Stimulated activated memory B cell treated with anti-CD40 and anti-IgM and Interleukin-4, amounts not matched to agents 10 μg/mL and 1 μg/mL and 100 μg/mL, for 72 hours (primary cell): ENCODE measurements at regions not wholly inside any gene's neighbourhood (a gene's known extent, or its start where the extent isn't known, plus 50 kb on each side); places are given as distances from the start of the nearest gene placed in this dataset.

ENCODE experiments used
- ATAC-seq: fragments of 150-1000 bp; cut with Tn5 transposase; 2 replicates; pipeline ENCODE4 v1.10.0; 2021
- H3K27ac Mint-ChIP-seq: one replicate; pipeline ENCODE4 v1.8.0; 2022; ENCODE audit warnings: mild to moderate bottlenecking, mixed read lengths
- H3K27me3 Mint-ChIP-seq: one replicate; pipeline ENCODE4 v1.8.0; 2022; ENCODE audit warnings: mixed read lengths
- H3K36me3 Mint-ChIP-seq: one replicate; pipeline ENCODE4 v1.8.0; 2022; ENCODE audit warnings: mixed read lengths
- H3K4me1 Mint-ChIP-seq: one replicate; pipeline ENCODE4 v1.8.0; 2022; ENCODE audit warnings: mixed read lengths
- H3K4me3 Mint-ChIP-seq: one replicate; pipeline ENCODE4 v1.8.0; 2022; ENCODE audit warnings: mild to moderate bottlenecking, moderate library complexity, mixed read lengths
- H3K9me3 Mint-ChIP-seq: one replicate; pipeline ENCODE4 v1.8.0; 2022; ENCODE audit warnings: mixed read lengths

GRCh38 chr1:67582625-67583461, 102.2 kb upstream of the GADD45A start:
- no peak for ATAC-seq
- no peaks in the 10 kb centered on the region for H3K9me3 Mint-ChIP-seq
- H3K4me3 Mint-ChIP-seq, result no peak overlapping the region
- peaks cover 17% of the 10 kb centered on the region for H3K27me3 Mint-ChIP-seq
- no peaks in the 10 kb centered on the region for H3K36me3 Mint-ChIP-seq
- no peaks in the 10 kb centered on the region for H3K4me1 Mint-ChIP-seq
- no peak overlapping the region for H3K27ac Mint-ChIP-seq

- no peaks in the 10 kb centered on the region for H3K9me3 Mint-ChIP-seq
- no peak for ATAC-seq
- no peak overlapping the region for H3K4me3 Mint-ChIP-seq
- no peaks in the 10 kb centered on the region for H3K36me3 Mint-ChIP-seq
- H3K27ac Mint-ChIP-seq, result no peak overlapping the region
- H3K4me1 Mint-ChIP-seq, result no peaks in the 10 kb centered on the region
- peaks cover 20% of the 10 kb centered on the region for H3K27me3 Mint-ChIP-seq
Measured at GRCh38 chr1:67583462-67583950, 101.5 kb upstream of the GADD45A start.

- Mint-ChIP-seq H3K36me3 (no peaks in the 10 kb centered on the region), H3K9me3 (no peaks in the 10 kb centered on the region), H3K4me1 (no peaks in the 10 kb centered on the region), H3K27me3 (peaks cover 24% of the 10 kb centered on the region), H3K27ac (no peak overlapping the region), H3K4me3 (no peak overlapping the region)
- no peak for ATAC-seq
Measured at GRCh38 chr1:67584938-67585337, 100.1 kb upstream of the GADD45A start.

DNA sequence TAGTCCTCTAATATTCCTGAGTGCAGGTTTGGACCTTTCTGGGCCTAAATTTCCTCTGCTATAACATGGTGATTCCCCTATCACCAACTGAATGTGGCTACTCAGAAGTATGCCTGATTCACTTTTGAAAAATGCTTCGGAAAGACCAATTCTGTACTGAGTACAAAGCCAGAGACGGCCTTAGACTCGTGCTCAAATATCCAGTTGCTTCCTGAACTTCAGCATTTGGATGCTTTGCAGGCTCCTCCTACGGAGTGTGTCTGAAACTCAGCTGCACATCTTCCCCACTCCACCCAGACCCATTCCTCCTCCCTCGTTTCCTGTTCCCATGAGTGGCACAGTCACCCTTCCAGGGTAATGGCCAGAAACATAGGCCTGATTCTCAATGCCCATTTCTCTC, 98.4 kb upstream of the GADD45A start:
- no peaks in the 10 kb centered on the region for H3K36me3 Mint-ChIP-seq
- H3K4me3 Mint-ChIP-seq, result no peak overlapping the region
- no peaks in the 10 kb centered on the region for H3K4me1 Mint-ChIP-seq
- no peak overlapping the region for H3K27ac Mint-ChIP-seq
- peaks cover 25% of the 10 kb centered on the region for H3K27me3 Mint-ChIP-seq
- no peak for ATAC-seq
- H3K9me3 Mint-ChIP-seq, result no peaks in the 10 kb centered on the region

DNA sequence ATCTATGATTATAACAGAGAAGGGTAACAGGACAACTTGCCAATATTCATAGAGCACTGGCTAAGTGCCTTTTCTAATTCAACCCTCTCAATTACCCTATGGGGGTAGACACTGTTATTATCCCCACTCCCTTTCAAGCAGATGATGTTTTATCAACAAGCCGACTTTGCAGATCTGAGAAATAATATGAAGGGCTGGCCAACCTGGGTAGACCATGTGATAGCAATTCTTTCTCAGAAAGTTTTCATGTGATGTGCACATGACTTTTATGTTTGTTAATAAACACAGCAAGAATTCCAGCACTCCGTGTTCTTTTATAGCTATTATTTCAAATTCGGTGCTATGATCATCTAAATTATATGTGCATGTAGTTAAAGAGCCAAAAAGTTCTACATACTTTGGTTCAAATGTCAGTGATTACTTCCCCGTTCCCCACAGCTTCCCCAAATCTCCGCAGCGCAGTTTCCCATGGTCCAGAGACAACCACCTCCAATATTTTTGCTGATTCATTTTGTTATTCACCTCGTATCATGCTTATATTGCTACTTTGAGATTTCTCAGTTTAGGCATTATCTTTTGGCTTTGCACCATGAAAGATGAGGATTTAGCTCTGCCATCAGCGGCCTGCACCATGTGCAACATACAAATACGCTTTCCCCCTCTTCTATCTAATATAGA, 96.7 kb upstream of the GADD45A start:
- no peak overlapping the region for H3K27ac Mint-ChIP-seq
- no peaks in the 10 kb centered on the region for H3K4me1 Mint-ChIP-seq
- H3K4me3 Mint-ChIP-seq, result no peak overlapping the region
- ATAC-seq, result no peak
- H3K9me3 Mint-ChIP-seq, result no peaks in the 10 kb centered on the region
- no peaks in the 10 kb centered on the region for H3K36me3 Mint-ChIP-seq
- H3K27me3 Mint-ChIP-seq, result peaks cover 25% of the 10 kb centered on the region

DNA sequence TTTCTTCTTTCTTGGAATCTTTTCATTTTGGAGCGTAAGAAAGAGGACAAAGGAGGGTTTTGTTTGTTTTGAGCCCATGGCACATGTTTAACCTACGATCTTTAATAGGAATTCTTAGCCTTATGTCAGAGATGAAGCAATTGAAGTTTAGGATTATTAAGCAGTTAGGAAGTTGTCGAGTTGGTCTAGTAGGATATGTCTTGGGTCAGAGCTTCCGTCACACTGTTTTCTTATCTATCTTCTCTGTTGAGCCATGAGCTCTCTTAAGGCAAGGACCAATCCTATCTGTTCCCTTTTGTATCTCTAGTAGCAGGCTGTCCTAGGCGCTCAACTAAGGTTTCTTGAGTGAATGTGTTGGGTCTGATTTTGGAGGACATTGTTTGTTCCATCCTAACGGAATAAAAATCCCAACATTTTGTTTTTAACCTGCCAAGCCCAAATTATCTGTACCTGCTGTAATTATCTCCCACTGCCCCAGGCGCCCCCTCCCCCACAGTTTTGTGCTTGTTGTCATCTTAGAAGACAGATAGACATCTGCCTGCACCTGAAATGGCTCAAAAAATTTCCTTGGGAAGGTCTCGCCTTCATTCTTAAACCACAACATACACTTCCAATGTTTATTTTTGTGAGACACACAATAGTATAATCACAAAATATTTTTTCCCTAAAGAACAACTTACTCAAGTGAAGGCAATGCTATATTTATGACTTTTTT, 95.3 kb upstream of the GADD45A start:
- peaks cover 25% of the 10 kb centered on the region for H3K27me3 Mint-ChIP-seq
- H3K36me3 Mint-ChIP-seq, result no peaks in the 10 kb centered on the region
- no peaks in the 10 kb centered on the region for H3K4me1 Mint-ChIP-seq
- ATAC-seq, result no peak
- H3K4me3 Mint-ChIP-seq, result no peak overlapping the region
- H3K9me3 Mint-ChIP-seq, result no peaks in the 10 kb centered on the region
- no peak overlapping the region for H3K27ac Mint-ChIP-seq

- Mint-ChIP-seq H3K4me3 (no peak overlapping the region), H3K9me3 (no peaks in the 10 kb centered on the region), H3K36me3 (no peaks in the 10 kb centered on the region), H3K27me3 (peaks cover 25% of the 10 kb centered on the region), H3K27ac (no peak overlapping the region), H3K4me1 (no peaks in the 10 kb centered on the region)
- ATAC-seq, result no peak
Measured at GRCh38 chr1:67590329-67590728, 94.7 kb upstream of the GADD45A start.

- Mint-ChIP-seq H3K4me3 (no peak overlapping the region), H3K4me1 (no peaks in the 10 kb centered on the region), H3K27ac (no peak overlapping the region), H3K27me3 (peaks cover 9% of the 10 kb centered on the region), H3K36me3 (no peaks in the 10 kb centered on the region), H3K9me3 (no peaks in the 10 kb centered on the region)
- no peak for ATAC-seq
Measured at GRCh38 chr1:67594764-67595163, 90.2 kb upstream of the GADD45A start.

DNA sequence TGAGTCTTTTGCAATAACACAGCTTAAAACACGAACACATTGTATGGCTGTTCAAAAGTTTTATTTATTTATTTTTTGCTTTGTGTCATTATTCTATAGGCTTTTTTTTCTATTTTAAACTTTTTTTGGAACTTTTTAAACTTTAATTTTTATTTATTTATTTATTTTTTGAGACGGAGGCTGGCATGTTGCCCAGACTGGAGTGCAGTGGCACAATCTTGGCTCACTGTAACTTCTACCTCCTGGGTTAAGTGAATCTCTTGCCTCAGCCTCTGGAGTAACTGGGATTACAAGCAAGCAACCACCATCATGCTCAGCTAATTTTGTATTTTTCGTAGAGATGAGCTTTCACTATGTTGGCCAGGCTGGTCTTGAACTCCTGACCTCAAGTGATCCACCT, 88.3 kb upstream of the GADD45A start:
- ATAC-seq, result no peak
- Mint-ChIP-seq H3K4me3 (no peak overlapping the region), H3K4me1 (no peaks in the 10 kb centered on the region), H3K27me3 (peaks cover 9% of the 10 kb centered on the region), H3K27ac (no peak overlapping the region), H3K9me3 (no peaks in the 10 kb centered on the region), H3K36me3 (no peaks in the 10 kb centered on the region)

- H3K9me3 Mint-ChIP-seq, result peaks cover 3% of the 10 kb centered on the region
- peaks cover 13% of the 10 kb centered on the region for H3K27me3 Mint-ChIP-seq
- H3K27ac Mint-ChIP-seq, result no peak overlapping the region
- H3K4me1 Mint-ChIP-seq, result no peaks in the 10 kb centered on the region
- H3K4me3 Mint-ChIP-seq, result no peak overlapping the region
- H3K36me3 Mint-ChIP-seq, result no peaks in the 10 kb centered on the region
- ATAC-seq, result no peak
Measured at GRCh38 chr1:67597336-67597735, 87.7 kb upstream of the GADD45A start.

DNA sequence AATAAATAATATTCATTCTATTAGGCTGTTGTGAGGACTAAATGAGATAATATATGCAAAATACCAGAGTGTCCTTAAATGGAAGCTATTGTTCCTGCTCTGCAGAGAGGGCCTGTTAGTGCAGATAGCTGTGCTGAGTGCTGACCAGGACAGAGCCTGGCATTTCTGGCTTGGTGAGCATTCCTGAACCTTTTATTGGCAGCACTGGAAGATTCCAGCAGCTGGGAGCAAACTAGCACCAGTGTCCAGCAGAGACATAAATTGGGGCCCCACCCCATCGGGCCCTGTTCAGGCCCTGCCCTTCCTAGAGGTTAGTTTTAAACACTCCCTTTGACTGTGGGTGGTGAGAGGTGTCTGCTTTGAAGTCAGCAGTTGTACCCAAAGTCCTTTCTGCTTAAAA, 85.9 kb upstream of the GADD45A start:
- no peak for ATAC-seq
- H3K9me3 Mint-ChIP-seq, result peaks cover 6% of the 10 kb centered on the region
- no peak overlapping the region for H3K4me3 Mint-ChIP-seq
- H3K4me1 Mint-ChIP-seq, result no peaks in the 10 kb centered on the region
- H3K27me3 Mint-ChIP-seq, result peaks cover 24% of the 10 kb centered on the region
- H3K27ac Mint-ChIP-seq, result no peak overlapping the region
- H3K36me3 Mint-ChIP-seq, result no peaks in the 10 kb centered on the region

DNA sequence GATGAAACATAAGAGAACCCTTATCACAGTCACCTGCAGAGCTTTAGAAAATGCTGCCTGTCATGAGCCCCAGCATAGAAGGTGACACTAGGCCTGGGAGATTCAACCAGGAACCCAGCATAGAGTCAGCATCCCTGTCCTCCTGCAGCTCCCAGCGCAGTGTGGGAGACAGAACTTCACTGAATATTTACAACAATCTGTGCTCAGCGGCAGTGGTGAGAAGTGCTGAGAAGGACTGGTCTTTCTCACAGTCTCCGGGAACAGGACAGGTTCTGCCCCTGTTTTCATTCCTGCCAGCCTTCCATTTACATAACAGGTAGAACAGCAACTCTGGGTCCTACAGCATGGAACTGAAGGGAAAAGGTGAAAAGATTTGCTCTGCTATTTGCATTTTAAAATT, 83.5 kb upstream of the GADD45A start:
- ATAC-seq, result no peak
- H3K36me3 Mint-ChIP-seq, result no peaks in the 10 kb centered on the region
- H3K9me3 Mint-ChIP-seq, result peaks cover 6% of the 10 kb centered on the region
- no peak overlapping the region for H3K27ac Mint-ChIP-seq
- no peak overlapping the region for H3K4me3 Mint-ChIP-seq
- H3K27me3 Mint-ChIP-seq, result peaks cover 24% of the 10 kb centered on the region
- no peaks in the 10 kb centered on the region for H3K4me1 Mint-ChIP-seq

- Mint-ChIP-seq H3K27me3 (peaks cover 24% of the 10 kb centered on the region), H3K4me3 (no peak overlapping the region), H3K4me1 (no peaks in the 10 kb centered on the region), H3K9me3 (peaks cover 6% of the 10 kb centered on the region), H3K27ac (no peak overlapping the region), H3K36me3 (no peaks in the 10 kb centered on the region)
- no peak for ATAC-seq
Measured at GRCh38 chr1:67601955-67602354, 83.0 kb upstream of the GADD45A start.

GRCh38 chr1:67604778-67605177, 80.2 kb upstream of the GADD45A start:
- Mint-ChIP-seq H3K4me3 (no peak overlapping the region), H3K4me1 (no peaks in the 10 kb centered on the region), H3K27me3 (peaks cover 24% of the 10 kb centered on the region), H3K27ac (no peak overlapping the region), H3K9me3 (peaks cover 6% of the 10 kb centered on the region), H3K36me3 (no peaks in the 10 kb centered on the region)
- no peak for ATAC-seq

GRCh38 chr1:67605209-67605780, 79.7 kb upstream of the GADD45A start:
- H3K36me3 Mint-ChIP-seq, result no peaks in the 10 kb centered on the region
- H3K9me3 Mint-ChIP-seq, result peaks cover 6% of the 10 kb centered on the region
- no peaks in the 10 kb centered on the region for H3K4me1 Mint-ChIP-seq
- peaks cover 24% of the 10 kb centered on the region for H3K27me3 Mint-ChIP-seq
- H3K4me3 Mint-ChIP-seq, result no peak overlapping the region
- ATAC-seq, result peak; percentile 32
- H3K27ac Mint-ChIP-seq, result no peak overlapping the region
